Erythroblast (primary cell): ENCODE measurements at regions not wholly inside any gene's neighbourhood (a gene's known extent, or its start where the extent isn't known, plus 50 kb on each side); places are given as distances from the start of the nearest gene placed in this dataset.

Experiments used
- GATA1 ChIP-seq: IDR thresholded peaks from 2 replicates; pipeline ENCODE4 v1.6.1; 2011; ENCODE audit warnings: low read depth, mild to moderate bottlenecking, control low read depth, low read length, moderate library complexity
- POLR2A ChIP-seq: IDR thresholded peaks from 2 replicates; pipeline ENCODE4 v1.6.1; 2011; ENCODE audit warnings: mild to moderate bottlenecking, low read length

DNA sequence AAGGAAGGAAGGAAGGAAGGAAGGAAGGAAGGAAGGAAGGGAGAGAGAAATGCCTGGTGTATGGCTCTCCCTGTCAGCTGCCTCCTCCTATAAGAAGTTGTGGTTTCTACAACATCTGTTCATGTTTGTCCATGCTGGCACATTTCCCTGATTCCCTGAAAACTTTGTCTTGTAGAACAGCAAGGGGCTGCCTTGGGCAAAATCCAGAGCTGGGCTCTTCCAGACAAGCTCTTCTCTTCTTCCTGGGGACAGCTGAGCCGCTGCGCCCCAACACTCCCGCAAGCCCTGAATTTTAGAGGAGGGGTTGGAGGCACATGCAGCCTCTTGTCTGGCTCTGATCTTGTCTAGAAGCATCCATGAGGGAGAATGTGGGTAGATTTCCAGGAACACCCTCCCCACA lies 282.0 kb upstream of the ADARB2 start:
- TF ChIP-seq POLR2A = no peak
- TF ChIP-seq GATA1 = no peak
